GM18498 (cell line): ENCODE measurements at regions not wholly inside any gene's neighbourhood (a gene's known extent, or its start where the extent isn't known, plus 50 kb on each side); places are given as distances from the start of the nearest gene placed in this dataset.
"Not testable (repeated sequence)": the region's sequence is repeated elsewhere in the genome, so short reads cannot be mapped to it uniquely, and the experiment has no call there.

Source experiments
- ATAC-seq: cut with Tn5 transposase; IDR thresholded peaks from one replicate; pipeline ENCODE4 v1.9.1; 2021; ENCODE audit warnings: mild to moderate bottlenecking, moderate library complexity; ENCODE audit not compliant: unreplicated experiment

GRCh38 chr1:112821307-112822063, 106.4 kb upstream of the PPM1J start:
- not testable (repeated sequence) for ATAC-seq

GRCh38 chr1:112818990-112819689, 104.0 kb upstream of the PPM1J start:
- ATAC-seq, result no peak

GRCh38 chr1:112817555-112818373, 102.6 kb upstream of the PPM1J start:
- ATAC-seq, result no peak

GRCh38 chr1:112815376-112815775, 100.2 kb upstream of the PPM1J start:
- no peak for ATAC-seq

GRCh38 chr1:112814645-112815044, 99.5 kb upstream of the PPM1J start:
- not testable (repeated sequence) for ATAC-seq

- ATAC-seq, result peak; percentile 59
Observed at GRCh38 chr1:112808861-112809684, 93.9 kb upstream of the PPM1J start.

- ATAC-seq, result no peak
Observed at GRCh38 chr1:112807999-112808398, 92.9 kb upstream of the PPM1J start.

- ATAC-seq, result no peak
Observed at GRCh38 chr1:112807117-112807516, 92.0 kb upstream of the PPM1J start.

- ATAC-seq, result no peak
Observed at GRCh38 chr1:112806090-112806642, 91.0 kb upstream of the PPM1J start.

GRCh38 chr1:112805155-112805853, 90.2 kb upstream of the PPM1J start:
- ATAC-seq, result no peak

GRCh38 chr1:112803906-112804762, 89.0 kb upstream of the PPM1J start:
- ATAC-seq, result peak; percentile 88

- ATAC-seq, result no peak
Observed at GRCh38 chr1:112800289-112800688, 85.2 kb upstream of the PPM1J start.

GRCh38 chr1:112798292-112798691, 83.2 kb upstream of the PPM1J start:
- ATAC-seq, result no peak

GRCh38 chr1:112797224-112797623, 82.1 kb upstream of the PPM1J start:
- no peak for ATAC-seq

GRCh38 chr1:112794654-112795239, 79.6 kb upstream of the PPM1J start:
- ATAC-seq, result peak; percentile 88

- no peak for ATAC-seq
Observed at GRCh38 chr1:112793631-112794565, 78.8 kb upstream of the PPM1J start.

GRCh38 chr1:112791723-112792104, 76.6 kb upstream of the PPM1J start:
- no peak for ATAC-seq
